NB4 (cell line): ENCODE measurements at regions not wholly inside any gene's neighbourhood (a gene's known extent, or its start where the extent isn't known, plus 50 kb on each side); places are given as distances from the start of the nearest gene placed in this dataset.

Experiments
- DNase-seq: peaks from one replicate; pipeline ENCODE4 v3.0.0; 2010; ENCODE audit warnings: low read depth
- H3K4me3 ChIP-seq: one replicate; pipeline ENCODE4 v1.5.1; 2011; ENCODE audit warnings: mild to moderate bottlenecking, low read depth, low read length, moderate library complexity
- CTCF ChIP-seq: IDR thresholded peaks from one replicate; pipeline ENCODE4 v1.5.1; 2012; ENCODE audit warnings: low read depth, low read length
- MAX ChIP-seq: IDR thresholded peaks from 2 replicates; pipeline ENCODE4 v1.6.1; 2011; ENCODE audit warnings: low read depth, low read length
- MYC ChIP-seq: IDR thresholded peaks from 2 replicates; pipeline ENCODE4 v1.6.1; 2011; ENCODE audit warnings: low read depth, low read length
- POLR2A ChIP-seq: IDR thresholded peaks from 2 replicates; pipeline ENCODE4 v1.6.1; 2011; ENCODE audit warnings: mild to moderate bottlenecking; ENCODE audit not compliant: insufficient read length; ENCODE audit errors: extremely low read depth

- no peak for TF ChIP-seq POLR2A
- TF ChIP-seq MYC, result no peak
- TF ChIP-seq MAX, result no peak
- no peak for TF ChIP-seq CTCF
- DNase-seq, result no peak
- no peak overlapping the region for H3K4me3 ChIP-seq
Measured at GRCh38 chr5:4542145-4542778, 597.9 kb upstream of the ADAMTS16 start.

GRCh38 chr5:4544049-4544670 lies 596.0 kb upstream of the ADAMTS16 start:
- no peak for DNase-seq
- H3K4me3 ChIP-seq, result no peak overlapping the region
- TF ChIP-seq CTCF (no peak), MYC (no peak), MAX (no peak), POLR2A (no peak)

- no peak overlapping the region for H3K4me3 ChIP-seq
- no peak for DNase-seq
- TF ChIP-seq MYC, result no peak
- TF ChIP-seq MAX, result no peak
- no peak for TF ChIP-seq CTCF
- no peak for TF ChIP-seq POLR2A
Measured at GRCh38 chr5:4547547-4547946, 592.6 kb upstream of the ADAMTS16 start.

GRCh38 chr5:4548341-4548740 lies 591.8 kb upstream of the ADAMTS16 start:
- no peak for DNase-seq
- no peak overlapping the region for H3K4me3 ChIP-seq
- TF ChIP-seq CTCF, result no peak
- TF ChIP-seq MAX, result no peak
- no peak for TF ChIP-seq MYC
- TF ChIP-seq POLR2A, result no peak

GRCh38 chr5:4549351-4549750 lies 590.8 kb upstream of the ADAMTS16 start:
- no peak for TF ChIP-seq MAX
- TF ChIP-seq POLR2A, result no peak
- no peak for TF ChIP-seq MYC
- TF ChIP-seq CTCF, result no peak
- no peak overlapping the region for H3K4me3 ChIP-seq
- DNase-seq, result no peak
